ENCODE measurements at regions not wholly inside any gene's neighbourhood (a gene's known extent, or its start where the extent isn't known, plus 50 kb on each side); places are given as distances from the start of the nearest gene placed in this dataset.

DNA sequence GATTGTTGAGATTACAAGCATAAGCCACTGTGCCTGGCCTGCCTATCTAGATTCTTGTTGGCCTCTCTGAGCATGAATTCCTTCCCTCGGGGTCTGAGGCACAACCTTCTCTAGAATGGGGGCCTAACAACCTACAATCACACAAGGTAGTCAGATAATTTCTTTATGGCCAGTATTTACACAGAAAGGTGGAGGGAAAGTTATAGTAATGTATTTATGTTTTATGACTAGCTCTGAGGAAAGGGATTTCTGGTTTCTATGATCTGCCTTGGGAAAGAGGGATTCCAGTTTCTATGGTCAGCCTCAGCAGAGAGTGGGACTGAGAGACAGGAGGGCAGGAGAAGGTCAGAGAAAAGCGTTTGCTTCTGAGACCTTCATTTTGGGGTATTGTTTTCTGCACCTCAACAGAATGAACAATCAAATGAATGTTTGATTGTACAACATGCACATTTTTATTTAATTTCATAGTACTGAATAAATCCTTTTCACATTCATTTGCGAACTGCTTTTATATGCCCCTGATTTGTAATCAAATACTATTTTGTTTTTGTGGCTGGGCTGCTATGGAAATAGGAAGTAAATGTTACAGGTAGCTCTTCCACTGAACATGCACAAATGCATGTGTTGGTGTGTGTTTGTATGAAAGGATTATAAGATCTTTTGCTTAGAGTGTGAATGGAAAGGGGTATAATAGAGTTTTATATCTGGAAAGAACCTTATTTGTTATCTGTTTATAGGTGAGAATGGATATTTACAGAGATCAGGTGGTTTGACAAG lies 499.7 kb upstream of the RGS6 start:
- TF ChIP-seq CTCF (IDR thresholded peaks at IDR 0.05; ENCODE audit: low read length) (no peak), EZH2 (IDR thresholded peaks at IDR 0.05; ENCODE audit: borderline replicate concordance, low read length) (no peak)

All from OCI-LY1 (cell line).